H1 (cell line): ENCODE measurements at regions not wholly inside any gene's neighbourhood (a gene's known extent, or its start where the extent isn't known, plus 50 kb on each side); places are given as distances from the start of the nearest gene placed in this dataset.

Experiments
- CTCF ChIA-PET: fragments of 300-600 bp; sonication (Branson Sonifier 250); formaldehyde crosslinking; loops from one replicate; lab custom pipeline; 2021; ENCODE audit not compliant: partially characterized antibody; lab: Charles Lee
- POLR2A ChIA-PET: fragments of 300-600 bp; sonication (Branson Sonifier 250); formaldehyde crosslinking; loops from one replicate; lab custom pipeline; 2021; ENCODE audit warnings: inconsistent platforms; ENCODE audit not compliant: partially characterized antibody; lab: Charles Lee
- DNase-seq, 2 experiments: peaks; one replicate each; pipeline versions ENCODE4 v3.0.0 to v3.0.0-alpha.2; 2010 to 2022; ENCODE audit warnings: low spot score in 2 of 2, low read depth in 1 of 2, mixed read lengths in 1 of 2
- FAIRE-seq: peaks from 2 replicates; lab custom pipeline; 2011; peaks lifted over from hg19 to GRCh38; lab: Jason Lieb, UNC
- H2AFZ ChIP-seq: 2 replicates; pipeline ENCODE4 v1.8.1; 2012; ENCODE audit warnings: low read length, inconsistent platforms
- H2AK5ac ChIP-seq: 2 replicates; pipeline ENCODE4 v1.6.1; 2013; ENCODE audit warnings: low read depth, low read length
- H2BK120ac ChIP-seq: replicated peaks from 2 replicates; pipeline ENCODE3; 2013; ENCODE audit warnings: low read depth, low read length, inconsistent platforms
- H2BK12ac ChIP-seq: 2 replicates; pipeline ENCODE4 v1.6.1; 2013; ENCODE audit warnings: low read depth, low read length
- H2BK15ac ChIP-seq: 2 replicates; pipeline ENCODE4 v1.6.1; 2013; ENCODE audit warnings: low read length
- H2BK20ac ChIP-seq: 2 replicates; pipeline ENCODE4 v1.6.1; 2013; ENCODE audit warnings: low read length
- H2BK5ac ChIP-seq: 2 replicates; pipeline ENCODE4 v1.6.1; 2013; ENCODE audit warnings: low read depth, low read length
- H3K14ac ChIP-seq: 2 replicates; pipeline ENCODE4 v1.6.1; 2013; ENCODE audit warnings: inconsistent platforms; ENCODE audit not compliant: insufficient read length
- H3K18ac ChIP-seq: 2 replicates; pipeline ENCODE4 v1.6.1; 2013; ENCODE audit warnings: low read length; ENCODE audit errors: extremely low read depth
- H3K23ac ChIP-seq: 2 replicates; pipeline ENCODE4 v1.6.1; 2013; ENCODE audit warnings: inconsistent platforms; ENCODE audit not compliant: insufficient read length
- H3K23me2 ChIP-seq: 2 replicates; pipeline ENCODE4 v1.6.1; 2013; ENCODE audit warnings: low read depth, low read length
- H3K27ac ChIP-seq: 2 replicates; pipeline ENCODE4 v1.6.1; 2011; ENCODE audit warnings: low read depth, low read length, inconsistent platforms
- H3K27me3 ChIP-seq, 4 experiments: replicated peaks in 1 of 4; 1 replicate in 1 of 4; 2 replicates in 3 of 4; pipeline versions ENCODE4 v1.6.1 to v1.8.1; 2011 to 2013; ENCODE audit warnings: low read length in 3 of 4, mild to moderate bottlenecking in 3 of 4, inconsistent platforms in 2 of 4, mixed read lengths in 2 of 4, moderate library complexity in 1 of 4; ENCODE audit not compliant: control insufficient read depth in 3 of 4, insufficient read depth in 3 of 4; ENCODE audit errors: extremely low read depth in 1 of 4
- H3K36me3 ChIP-seq, 4 experiments: 2 replicates each; pipeline versions ENCODE4 v1.6.1 to v1.8.1; 2011 to 2013; ENCODE audit warnings: mild to moderate bottlenecking in 4 of 4, low read length in 3 of 4, moderate library complexity in 2 of 4, control low read depth in 1 of 4, inconsistent platforms in 1 of 4; ENCODE audit not compliant: insufficient read depth in 4 of 4, control insufficient read depth in 2 of 4
- H3K4ac ChIP-seq: replicated peaks from 2 replicates; pipeline ENCODE3; 2013; ENCODE audit warnings: low read length, low read depth, mixed read lengths, inconsistent platforms; ENCODE audit not compliant: insufficient read length
- H3K4me1 ChIP-seq, 4 experiments: replicated peaks in 1 of 4; 1 replicate in 1 of 4; 2 replicates in 3 of 4; pipeline versions ENCODE4 v1.6.1 to v1.8.1; 2011 to 2013; ENCODE audit warnings: low read length in 3 of 4, inconsistent platforms in 2 of 4, mixed read lengths in 1 of 4; ENCODE audit not compliant: insufficient read depth in 4 of 4, control insufficient read depth in 3 of 4
- H3K4me2 ChIP-seq, 2 experiments: 2 replicates each; pipeline versions ENCODE4 v1.6.1 to v1.8.1; 2011 to 2013; ENCODE audit warnings: low read depth in 2 of 2, low read length in 2 of 2, control low read depth in 1 of 2, inconsistent platforms in 1 of 2, mild to moderate bottlenecking in 1 of 2; ENCODE audit not compliant: insufficient read depth in 1 of 2
- H3K4me3 ChIP-seq, 4 experiments: fragments of 200-600, 300-600 bp in 1 of 4; sonication (generic), shearing (Covaris generic), sonication (Bioruptor Twin) in 1 of 4; 2 replicates each; pipeline versions ENCODE4 v1.5.1 to v1.8.1; 2011 to 2016; ENCODE audit warnings: low read length in 4 of 4, low read depth in 3 of 4, control low read depth in 2 of 4, inconsistent platforms in 2 of 4, mild to moderate bottlenecking in 2 of 4, mixed read lengths in 1 of 4, moderate library complexity in 1 of 4; ENCODE audit not compliant: insufficient read depth in 2 of 4; ENCODE audit errors: extremely low read depth in 1 of 4
- H3K56ac ChIP-seq: replicated peaks from 2 replicates; pipeline ENCODE3; 2013; ENCODE audit warnings: low read depth, mild to moderate bottlenecking, mixed read lengths, low read length, inconsistent platforms; ENCODE audit not compliant: insufficient read length
- H3K79me1 ChIP-seq: 2 replicates; pipeline ENCODE4 v1.6.1; 2013; ENCODE audit warnings: low read depth, low read length, control low read depth
- H3K79me2 ChIP-seq, 2 experiments: 2 replicates each; pipeline versions ENCODE4 v1.6.1 to v1.8.1; 2012 to 2013; ENCODE audit warnings: low read length in 2 of 2, mild to moderate bottlenecking in 2 of 2, inconsistent platforms in 1 of 2; ENCODE audit not compliant: insufficient read depth in 2 of 2, control insufficient read depth in 1 of 2
- H3K9ac ChIP-seq, 4 experiments: replicated peaks in 1 of 4; 1 replicate in 1 of 4; 2 replicates in 3 of 4; pipeline versions ENCODE4 v1.6.1 to v1.8.1; 2011 to 2013; ENCODE audit warnings: low read depth in 3 of 4, low read length in 3 of 4, control low read depth in 2 of 4, mild to moderate bottlenecking in 2 of 4, moderate library complexity in 2 of 4, inconsistent platforms in 1 of 4; ENCODE audit errors: extremely low read depth in 1 of 4
- H3K9me3 ChIP-seq, 2 experiments: 2 replicates each; pipeline versions ENCODE4 v1.6.1 to v1.8.1; 2012 to 2013; ENCODE audit warnings: mild to moderate bottlenecking in 2 of 2, moderate library complexity in 2 of 2, control low read depth in 1 of 2, inconsistent platforms in 1 of 2, low read depth in 1 of 2, low read length in 1 of 2, mixed read lengths in 1 of 2; ENCODE audit not compliant: insufficient read depth in 2 of 2
- H4K20me1 ChIP-seq, 2 experiments: replicated peaks in 1 of 2; 2 replicates each; pipeline versions ENCODE3 to v1.8.1; 2011 to 2013; ENCODE audit warnings: inconsistent platforms in 2 of 2, low read length in 2 of 2, mild to moderate bottlenecking in 1 of 2; ENCODE audit not compliant: insufficient read depth in 2 of 2, control insufficient read depth in 1 of 2
- H4K5ac ChIP-seq: 2 replicates; pipeline ENCODE4 v1.6.1; 2013; ENCODE audit warnings: low read length, low read depth, mixed read lengths, inconsistent platforms; ENCODE audit not compliant: insufficient read length
- H4K8ac ChIP-seq: 2 replicates; pipeline ENCODE4 v1.8.0; 2013; ENCODE audit warnings: mild to moderate bottlenecking, moderate library complexity, low read length, inconsistent platforms; ENCODE audit not compliant: insufficient read depth; ENCODE audit errors: extremely low read depth
- H4K91ac ChIP-seq: replicated peaks from 2 replicates; pipeline ENCODE3; 2013; ENCODE audit warnings: low read length, mixed read lengths, inconsistent platforms; ENCODE audit not compliant: insufficient read length
- CEBPB ChIP-seq: IDR thresholded peaks from 2 replicates; pipeline ENCODE4 v1.6.1; 2012; ENCODE audit warnings: low read depth, low read length
- CHD2 ChIP-seq: IDR thresholded peaks from 2 replicates; pipeline ENCODE4 v1.6.1; 2012; ENCODE audit warnings: low read length, improper control_type of control experiment
- EGR1 ChIP-seq: IDR thresholded peaks from 2 replicates; pipeline ENCODE4 v1.6.1; 2011; ENCODE audit warnings: low read depth, low read length, borderline replicate concordance
- EZH2 ChIP-seq: fragments of 200-600 bp; sonication (generic); IDR thresholded peaks from 2 replicates; pipeline ENCODE4 v1.7.1; 2012; ENCODE audit warnings: low read depth, mild to moderate bottlenecking, moderate library complexity, low read length, inconsistent platforms; ENCODE audit not compliant: severe bottlenecking
- JUND ChIP-seq: IDR thresholded peaks from 2 replicates; pipeline ENCODE4 v1.6.1; 2011; ENCODE audit warnings: mild to moderate bottlenecking, improper control_type of control experiment, low read length
- PHF8 ChIP-seq: fragments of 200-600 bp; sonication (generic); conservative IDR thresholded peaks from 2 replicates; pipeline ENCODE4 v1.7.1; 2012; ENCODE audit warnings: low read depth, mild to moderate bottlenecking, inconsistent platforms, low read length, moderate library complexity
- SP2 ChIP-seq: IDR thresholded peaks from 2 replicates; pipeline ENCODE4 v1.6.1; 2012; ENCODE audit warnings: mild to moderate bottlenecking, low read length, inconsistent platforms
- USF2 ChIP-seq: IDR thresholded peaks from 2 replicates; pipeline ENCODE4 v1.6.1; 2011; ENCODE audit warnings: low read length, improper control_type of control experiment
- WGBS, 2 experiments: shearing (Covaris generic) in 1 of 2; methylation state at CpG; one replicate each; pipeline versions ENCODE4 v1.1.6 to v1.1.7; 2013 to 2015; ENCODE audit warnings: low lambda C conversion rate in 2 of 2, mixed read lengths in 2 of 2, inconsistent platforms in 1 of 2, low coverage in 1 of 2, missing lambda C conversion rate in 1 of 2; ENCODE audit not compliant: insufficient replicate concordance in 2 of 2, insufficient coverage in 1 of 2, insufficient read length in 1 of 2; ENCODE audit errors: extremely low coverage in 1 of 2, missing lambda C conversion rate in 1 of 2; 5-methylcytosine and 5-hydroxymethylcytosine counted together

- Histone ChIP-seq H3K23ac (no peak overlapping the region), H4K20me1 (no peaks in the 10 kb centered on the region), H4K91ac (peak overlapping the region; percentile 6), H2AFZ (no peak overlapping the region), H3K14ac (no peak overlapping the region), H4K8ac (no peak overlapping the region), H3K56ac (no peak overlapping the region), H3K27ac (no peak overlapping the region), H3K4me2 (no peak overlapping the region), H2BK15ac (no peak overlapping the region), H4K5ac (peak overlapping the region; percentile 79), H2BK5ac (0 out of 2 replicates have a peak overlapping the region, but pooled peaks have one; percentile 13), H3K36me3 (no peaks in the 10 kb centered on the region), H3K23me2 (no peaks in the 10 kb centered on the region), H3K4me1 (peaks cover 0 to 4% (median 0%) of the 10 kb centered on the region in 4 experiments; a peak in 2 of 7 replicates), H2AK5ac (no peak overlapping the region), H2BK12ac (no peak overlapping the region; the same call in 1 of the 2 replicates), H3K79me1 (no peaks in the 10 kb centered on the region), H3K4ac (no peak overlapping the region), H2BK120ac (no peak overlapping the region), H3K79me2 (no peaks in the 10 kb centered on the region), H3K4me3 (no peak overlapping the region), H2BK20ac (no peak overlapping the region), H3K9ac (no peak overlapping the region), H3K18ac (no peak overlapping the region; the same call in 1 of the 2 replicates), H3K9me3 (no peaks in the 10 kb centered on the region), H3K27me3 (no peaks in the 10 kb centered on the region)
- TF ChIP-seq CHD2 (no peak), USF2 (no peak), CEBPB (peak; percentile 96), PHF8 (no peak), EGR1 (no peak), EZH2 (no peak), JUND (peak; percentile 54; the same call in 1 of the 2 replicates), SP2 (no peak)
- ChIA-PET POLR2A (interaction anchor here (1.0 kb wide), 1 partner anchor 31 kb away, joined by 3 read pairs; no protein-coding TSS in a partner anchor), CTCF (interaction anchor here (0.5 to 1.3 kb wide), 3 partner anchors 38 to 1125 kb away, joined by 3 read pairs; no protein-coding TSS in a partner anchor)
- 85% methylated on average over 7 of the region's 7 CpGs; no CpG with 5 or more reads in 1 of the 2 experiments for WGBS, 2 experiments
- peak; percentile 45 for FAIRE-seq
- no peak for DNase-seq
Observed at GRCh38 chr2:221156062-221156734, 415.9 kb downstream of the EPHA4 start.
